Smooth muscle cell (in vitro differentiated cells): ENCODE measurements at regions not wholly inside any gene's neighbourhood (a gene's known extent, or its start where the extent isn't known, plus 50 kb on each side); places are given as distances from the start of the nearest gene placed in this dataset.

ENCODE experiments used
- DNase-seq: peaks from one replicate; lab custom pipeline; 2025; ENCODE audit not compliant: unreplicated experiment; lab: John Stamatoyannopoulos, UW
- H2AFZ ChIP-seq: fragments of 200-600 bp; sonication (generic); 2 replicates; pipeline ENCODE4 v1.6.0; 2016; ENCODE audit warnings: antibody characterized with exemption, low read depth, mild to moderate bottlenecking
- H3F3A ChIP-seq: fragments of 200-600 bp; sonication (generic); 2 replicates; pipeline ENCODE4 v1.6.0; 2017; ENCODE audit warnings: antibody characterized with exemption, low read depth
- H3K27ac ChIP-seq: fragments of 200-600 bp; sonication (generic); 2 replicates; pipeline ENCODE4 v1.5.1; 2016; ENCODE audit warnings: low read depth, mild to moderate bottlenecking
- H3K27me3 ChIP-seq: fragments of 200-600 bp; sonication (generic); 2 replicates; pipeline ENCODE4 v1.6.1; 2016; ENCODE audit warnings: low read depth, mild to moderate bottlenecking
- H3K36me3 ChIP-seq: fragments of 200-600 bp; sonication (generic); 2 replicates; pipeline ENCODE4 v1.5.1; 2016; ENCODE audit warnings: low read depth
- H3K4me1 ChIP-seq: fragments of 200-600 bp; sonication (generic); 2 replicates; pipeline ENCODE4 v1.5.1; 2016; ENCODE audit warnings: low read depth
- H3K4me2 ChIP-seq: fragments of 200-600 bp; sonication (generic); 2 replicates; pipeline ENCODE4 v1.6.0; 2016; ENCODE audit warnings: mild to moderate bottlenecking
- H3K4me3 ChIP-seq: fragments of 200-600 bp; sonication (generic); 2 replicates; pipeline ENCODE4 v1.5.1; 2016; ENCODE audit warnings: mild to moderate bottlenecking
- H3K79me2 ChIP-seq: fragments of 200-600 bp; sonication (generic); 2 replicates; pipeline ENCODE4 v1.6.0; 2016; ENCODE audit warnings: low read depth, mild to moderate bottlenecking
- H3K9ac ChIP-seq: fragments of 200-600 bp; sonication (generic); 2 replicates; pipeline ENCODE4 v1.6.0; 2016; ENCODE audit warnings: low read depth
- H3K9me3 ChIP-seq: fragments of 200-600 bp; sonication (generic); replicated peaks from 2 replicates; pipeline ENCODE4 v1.5.1; 2016; ENCODE audit warnings: low read depth
- H4K20me1 ChIP-seq: fragments of 200-600 bp; sonication (generic); 2 replicates; pipeline ENCODE4 v1.6.0; 2016; ENCODE audit warnings: low read depth
- WGBS: methylation state at CpG from one replicate; pipeline ENCODE4 v1.1.7; 2016; ENCODE audit warnings: low lambda C conversion rate; 5-methylcytosine and 5-hydroxymethylcytosine counted together
- TF ChIP-seq, protein P1 (sequence below): fragments of 200-600 bp; sonication (generic); IDR thresholded peaks from 2 replicates; pipeline ENCODE4 v1.5.1; 2017; ENCODE audit warnings: borderline replicate concordance, mild to moderate bottlenecking, antibody characterized with exemption; ENCODE audit not compliant: insufficient read depth, poor library complexity, severe bottlenecking

DNA sequence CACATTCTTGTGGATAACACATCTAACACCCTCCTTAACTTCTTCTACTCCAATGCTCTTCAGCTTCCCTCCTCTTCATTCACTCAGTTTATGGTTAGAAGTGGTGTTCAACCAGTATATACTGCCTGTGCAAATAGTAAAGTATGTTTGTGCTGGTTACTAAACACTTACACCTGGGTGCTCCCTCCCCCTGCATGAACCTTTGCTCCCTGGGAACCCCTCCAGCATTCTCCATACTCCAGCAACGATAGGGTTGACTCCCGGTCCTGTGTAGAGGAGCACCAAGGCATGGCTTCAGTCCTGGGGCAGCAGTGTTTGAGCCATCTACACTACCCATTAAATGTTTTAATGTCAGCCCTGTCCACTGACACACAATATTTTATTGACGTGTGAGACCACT lies 407.5 kb upstream of the DPH6 start:
- no peak for DNase-seq
- H3K27me3 ChIP-seq, result peaks cover 6% of the 10 kb centered on the region
- H4K20me1 ChIP-seq, result no peaks in the 10 kb centered on the region
- no peak overlapping the region for H3K27ac ChIP-seq
- no peak overlapping the region for H3K9ac ChIP-seq
- TF ChIP-seq, protein P1, sequence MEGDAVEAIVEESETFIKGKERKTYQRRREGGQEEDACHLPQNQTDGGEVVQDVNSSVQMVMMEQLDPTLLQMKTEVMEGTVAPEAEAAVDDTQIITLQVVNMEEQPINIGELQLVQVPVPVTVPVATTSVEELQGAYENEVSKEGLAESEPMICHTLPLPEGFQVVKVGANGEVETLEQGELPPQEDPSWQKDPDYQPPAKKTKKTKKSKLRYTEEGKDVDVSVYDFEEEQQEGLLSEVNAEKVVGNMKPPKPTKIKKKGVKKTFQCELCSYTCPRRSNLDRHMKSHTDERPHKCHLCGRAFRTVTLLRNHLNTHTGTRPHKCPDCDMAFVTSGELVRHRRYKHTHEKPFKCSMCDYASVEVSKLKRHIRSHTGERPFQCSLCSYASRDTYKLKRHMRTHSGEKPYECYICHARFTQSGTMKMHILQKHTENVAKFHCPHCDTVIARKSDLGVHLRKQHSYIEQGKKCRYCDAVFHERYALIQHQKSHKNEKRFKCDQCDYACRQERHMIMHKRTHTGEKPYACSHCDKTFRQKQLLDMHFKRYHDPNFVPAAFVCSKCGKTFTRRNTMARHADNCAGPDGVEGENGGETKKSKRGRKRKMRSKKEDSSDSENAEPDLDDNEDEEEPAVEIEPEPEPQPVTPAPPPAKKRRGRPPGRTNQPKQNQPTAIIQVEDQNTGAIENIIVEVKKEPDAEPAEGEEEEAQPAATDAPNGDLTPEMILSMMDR, result no peak
- no peak overlapping the region for H2AFZ ChIP-seq
- no peak overlapping the region for H3K4me3 ChIP-seq
- H3K4me1 ChIP-seq, result no peaks in the 10 kb centered on the region
- H3K79me2 ChIP-seq, result no peaks in the 10 kb centered on the region
- H3K4me2 ChIP-seq, result no peak overlapping the region
- no peaks in the 10 kb centered on the region for H3K36me3 ChIP-seq
- 93% methylated on average over 3 of the region's 3 CpGs for WGBS
- H3K9me3 ChIP-seq, result no peaks in the 10 kb centered on the region
- H3F3A ChIP-seq, result no peaks in the 10 kb centered on the region

DNA sequence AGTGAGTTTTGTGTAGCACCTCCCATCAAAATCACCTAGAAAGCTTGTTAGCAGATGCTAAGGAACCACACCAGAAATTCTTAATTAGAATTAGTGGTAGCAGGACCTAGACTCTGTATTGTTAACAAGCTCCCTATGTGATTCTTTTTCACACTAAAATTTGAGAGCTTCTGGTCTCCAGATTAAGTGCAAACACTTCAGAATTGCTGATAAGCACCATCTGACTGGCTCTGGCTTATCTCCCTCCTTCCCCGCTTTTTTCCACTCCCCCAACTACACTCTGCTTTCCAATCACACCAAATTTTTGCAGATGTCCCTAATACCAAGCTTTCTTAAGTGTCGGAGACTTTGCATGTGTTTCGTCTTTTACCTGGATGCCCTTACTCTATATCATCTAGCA lies 410.1 kb upstream of the DPH6 start:
- Histone ChIP-seq H3K27ac (no peak overlapping the region), H4K20me1 (no peaks in the 10 kb centered on the region), H3F3A (no peaks in the 10 kb centered on the region), H3K4me3 (no peak overlapping the region), H3K36me3 (no peaks in the 10 kb centered on the region), H3K9me3 (no peaks in the 10 kb centered on the region), H3K4me1 (no peaks in the 10 kb centered on the region), H3K79me2 (no peaks in the 10 kb centered on the region), H3K9ac (no peak overlapping the region), H2AFZ (no peak overlapping the region), H3K4me2 (no peak overlapping the region), H3K27me3 (peaks cover 6% of the 10 kb centered on the region)
- WGBS, result 20% methylated on average over 3 of the region's 3 CpGs
- DNase-seq, result no peak
- TF ChIP-seq, protein P1, result no peak

DNA sequence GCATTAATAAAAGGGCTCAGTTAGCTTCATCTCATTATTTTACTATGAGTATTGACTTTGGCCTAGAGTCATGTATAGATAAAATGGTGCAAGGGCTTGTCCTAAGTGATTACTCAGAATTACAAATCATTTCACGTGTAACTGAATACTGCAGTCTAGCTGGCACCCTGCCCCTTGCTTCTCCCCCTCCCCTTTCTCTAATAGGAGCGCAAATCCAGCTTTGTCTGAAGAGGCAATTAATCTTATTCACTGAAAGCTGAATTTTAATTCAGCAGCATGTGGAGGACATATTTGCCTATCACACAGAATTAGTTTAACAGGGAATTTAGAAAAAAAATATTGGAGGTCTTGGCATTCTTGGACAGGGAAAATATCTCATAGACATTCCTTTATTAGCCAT lies 412.1 kb upstream of the DPH6 start:
- 73% methylated on average over 2 of the region's 2 CpGs for WGBS
- H3K4me2 ChIP-seq, result no peak overlapping the region
- no peak overlapping the region for H3K27ac ChIP-seq
- no peak overlapping the region for H3K4me3 ChIP-seq
- no peak for DNase-seq
- H3F3A ChIP-seq, result no peaks in the 10 kb centered on the region
- no peaks in the 10 kb centered on the region for H3K36me3 ChIP-seq
- no peaks in the 10 kb centered on the region for H3K4me1 ChIP-seq
- H4K20me1 ChIP-seq, result no peaks in the 10 kb centered on the region
- TF ChIP-seq, protein P1, result no peak
- no peak overlapping the region for H3K9ac ChIP-seq
- H3K27me3 ChIP-seq, result peaks cover 6% of the 10 kb centered on the region
- no peaks in the 10 kb centered on the region for H3K9me3 ChIP-seq
- H2AFZ ChIP-seq, result no peak overlapping the region
- no peaks in the 10 kb centered on the region for H3K79me2 ChIP-seq

DNA sequence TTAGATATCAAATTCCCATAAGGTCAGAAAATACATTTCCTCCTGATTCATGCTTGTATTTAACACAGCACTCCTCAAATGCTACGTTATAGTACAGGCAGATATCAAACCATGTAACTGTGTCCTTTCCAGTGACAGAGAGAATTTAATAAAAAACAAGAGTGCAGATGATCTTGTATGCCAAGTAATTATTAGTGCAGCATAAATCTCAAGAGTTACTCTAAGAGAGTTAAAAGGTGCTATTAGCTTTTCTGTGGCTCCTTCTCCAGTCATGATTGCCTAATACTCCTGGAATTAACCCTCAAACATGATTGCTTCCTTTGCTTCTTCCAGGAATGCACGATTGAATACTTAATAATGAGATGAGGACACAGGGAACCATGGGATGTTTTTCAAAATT lies 413.0 kb upstream of the DPH6 start:
- Histone ChIP-seq H3K79me2 (no peaks in the 10 kb centered on the region), H3K36me3 (no peaks in the 10 kb centered on the region), H3K4me2 (no peak overlapping the region), H3K9me3 (no peaks in the 10 kb centered on the region), H3K4me3 (no peak overlapping the region), H3K4me1 (no peaks in the 10 kb centered on the region), H3F3A (no peaks in the 10 kb centered on the region), H2AFZ (no peak overlapping the region), H4K20me1 (no peaks in the 10 kb centered on the region), H3K27me3 (peaks cover 4% of the 10 kb centered on the region), H3K27ac (no peak overlapping the region), H3K9ac (no peak overlapping the region)
- WGBS, result 42% methylated on average over 2 of the region's 2 CpGs
- DNase-seq, result no peak
- TF ChIP-seq, protein P1, result no peak
